Activated CD4-positive, alpha-beta T cell treated with anti-CD3 and anti-CD28 coated beads for 36 hours (primary cell): ENCODE measurements at regions not wholly inside any gene's neighbourhood (a gene's known extent, or its start where the extent isn't known, plus 50 kb on each side); places are given as distances from the start of the nearest gene placed in this dataset.

Experiments
- ATAC-seq: fragments of 200-7000 bp; cut with Tn5 transposase; one replicate; pipeline ENCODE4 v1.10.0; 2021; ENCODE audit warnings: mild to moderate bottlenecking, moderate library complexity
- CTCF ChIA-PET: fragments of 350-600 bp; sonication (Branson Sonifier 250); formaldehyde crosslinking; loops from one replicate; lab custom pipeline; 2021; ENCODE audit warnings: antibody characterized with exemption; lab: Charles Lee
- POLR2A ChIA-PET: fragments of 350-600 bp; sonication (Branson Sonifier 250); formaldehyde crosslinking; loops from one replicate; lab custom pipeline; 2021; ENCODE audit warnings: antibody characterized with exemption, inconsistent platforms; lab: Charles Lee
- DNase-seq: peaks from one replicate; pipeline ENCODE4 v3.0.0-alpha.2; 2020
- H3K27ac Mint-ChIP-seq: one replicate; pipeline ENCODE4 v1.8.0; 2021; ENCODE audit warnings: mixed read lengths
- H3K27me3 Mint-ChIP-seq: one replicate; pipeline ENCODE4 v1.8.0; 2021; ENCODE audit warnings: mixed read lengths
- H3K36me3 Mint-ChIP-seq: one replicate; pipeline ENCODE4 v1.8.0; 2021; ENCODE audit warnings: low read depth, mixed read lengths
- H3K4me1 Mint-ChIP-seq: one replicate; pipeline ENCODE4 v1.8.0; 2021; ENCODE audit warnings: mixed read lengths
- H3K4me3 Mint-ChIP-seq: one replicate; pipeline ENCODE4 v1.8.0; 2021; ENCODE audit warnings: mild to moderate bottlenecking, moderate library complexity, mixed read lengths
- H3K9me3 Mint-ChIP-seq: one replicate; pipeline ENCODE4 v1.8.0; 2021; ENCODE audit warnings: low read depth, mixed read lengths
- intact Hi-C, 2 experiments: fragments of 100-400 bp; cut with DNase I in 1 of 2; cut with micrococcal nuclease in 1 of 2; formaldehyde crosslinking; loops; one replicate each; pipeline versions ENCODE4 v1.14.2 to v1.15.1; 2022 to 2024; cut with DNase I, micrococcal nuclease

- H3K36me3 Mint-ChIP-seq = no peaks in the 10 kb centered on the region
- DNase-seq = no peak
- ChIA-PET CTCF (no interaction called here), POLR2A (no interaction called here)
- no peak overlapping the region for H3K27ac Mint-ChIP-seq
- H3K27me3 Mint-ChIP-seq = peaks cover 2% of the 10 kb centered on the region
- no peaks in the 10 kb centered on the region for H3K4me1 Mint-ChIP-seq
- no peak for ATAC-seq
- intact Hi-C loops = no loop called here
- no peak overlapping the region for H3K4me3 Mint-ChIP-seq
- no peaks in the 10 kb centered on the region for H3K9me3 Mint-ChIP-seq
Observed at GRCh38 chr4:17170131-17170530, 271.7 kb upstream of the LDB2 start.

- Mint-ChIP-seq H3K27ac (no peak overlapping the region), H3K4me1 (no peaks in the 10 kb centered on the region), H3K4me3 (no peak overlapping the region), H3K27me3 (peaks cover 2% of the 10 kb centered on the region), H3K36me3 (no peaks in the 10 kb centered on the region), H3K9me3 (no peaks in the 10 kb centered on the region)
- intact Hi-C loops = no loop called here
- ChIA-PET CTCF (no interaction called here), POLR2A (no interaction called here)
- ATAC-seq (no peak), DNase-seq (no peak)
Observed at GRCh38 chr4:17169699-17170098, 271.3 kb upstream of the LDB2 start.

DNA sequence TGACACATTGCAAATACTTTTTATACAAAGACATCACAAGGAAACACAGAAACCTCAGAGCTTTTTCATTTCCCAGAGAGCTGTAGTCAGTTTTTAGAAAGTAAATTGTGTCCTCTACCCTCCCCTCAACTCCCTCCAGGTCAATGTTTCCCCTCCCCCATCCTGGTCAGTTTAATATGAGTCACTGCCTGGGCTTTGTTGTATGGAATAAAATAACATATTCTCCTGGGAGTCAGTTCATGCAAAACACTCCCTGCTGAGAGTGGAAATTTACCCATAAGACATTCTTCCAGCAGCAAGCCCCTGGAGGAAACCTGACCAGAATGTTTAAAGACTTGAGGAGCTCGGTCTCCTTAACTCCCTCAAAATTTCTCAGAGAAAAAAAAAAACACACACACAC is 270.1 kb upstream of the LDB2 start:
- intact Hi-C loops = no loop called here
- H3K4me3 Mint-ChIP-seq = no peak overlapping the region
- H3K4me1 Mint-ChIP-seq = no peaks in the 10 kb centered on the region
- no peak for DNase-seq
- no peak overlapping the region for H3K27ac Mint-ChIP-seq
- ATAC-seq = no peak
- H3K36me3 Mint-ChIP-seq = no peaks in the 10 kb centered on the region
- H3K27me3 Mint-ChIP-seq = peaks cover 2% of the 10 kb centered on the region
- no peaks in the 10 kb centered on the region for H3K9me3 Mint-ChIP-seq
- POLR2A ChIA-PET = no interaction called here
- CTCF ChIA-PET = no interaction called here

GRCh38 chr4:17166954-17167353 is 268.5 kb upstream of the LDB2 start:
- ATAC-seq = no peak
- peaks cover 2% of the 10 kb centered on the region for H3K27me3 Mint-ChIP-seq
- H3K4me1 Mint-ChIP-seq = no peaks in the 10 kb centered on the region
- ChIA-PET POLR2A (no interaction called here), CTCF (interaction anchor here (0.7 kb wide), 1 partner anchor 449 kb away, joined by 3 read pairs; no protein-coding TSS in a partner anchor)
- H3K4me3 Mint-ChIP-seq = no peak overlapping the region
- H3K9me3 Mint-ChIP-seq = no peaks in the 10 kb centered on the region
- intact Hi-C loops = no loop called here
- H3K36me3 Mint-ChIP-seq = no peaks in the 10 kb centered on the region
- DNase-seq = no peak
- H3K27ac Mint-ChIP-seq = no peak overlapping the region

GRCh38 chr4:17165286-17165685 is 266.8 kb upstream of the LDB2 start:
- ChIA-PET CTCF (interaction anchor here (0.6 kb wide), 1 partner anchor 515 kb away, joined by 3 read pairs; no protein-coding TSS in a partner anchor), POLR2A (no interaction called here)
- H3K36me3 Mint-ChIP-seq = no peaks in the 10 kb centered on the region
- H3K4me3 Mint-ChIP-seq = no peak overlapping the region
- H3K4me1 Mint-ChIP-seq = no peaks in the 10 kb centered on the region
- intact Hi-C loops = no loop called here
- H3K9me3 Mint-ChIP-seq = no peaks in the 10 kb centered on the region
- DNase-seq (no peak), ATAC-seq (no peak)
- H3K27ac Mint-ChIP-seq = no peak overlapping the region
- H3K27me3 Mint-ChIP-seq = no peaks in the 10 kb centered on the region

- H3K4me3 Mint-ChIP-seq = no peak overlapping the region
- POLR2A ChIA-PET = no interaction called here
- H3K27me3 Mint-ChIP-seq = no peaks in the 10 kb centered on the region
- DNase-seq (no peak), ATAC-seq (no peak)
- peaks cover 2% of the 10 kb centered on the region for H3K9me3 Mint-ChIP-seq
- intact Hi-C loops = no loop called here
- H3K36me3 Mint-ChIP-seq = no peaks in the 10 kb centered on the region
- no peak overlapping the region for H3K27ac Mint-ChIP-seq
- no peaks in the 10 kb centered on the region for H3K4me1 Mint-ChIP-seq
- CTCF ChIA-PET = no interaction called here
Observed at GRCh38 chr4:17164666-17165065, 266.2 kb upstream of the LDB2 start.

DNA sequence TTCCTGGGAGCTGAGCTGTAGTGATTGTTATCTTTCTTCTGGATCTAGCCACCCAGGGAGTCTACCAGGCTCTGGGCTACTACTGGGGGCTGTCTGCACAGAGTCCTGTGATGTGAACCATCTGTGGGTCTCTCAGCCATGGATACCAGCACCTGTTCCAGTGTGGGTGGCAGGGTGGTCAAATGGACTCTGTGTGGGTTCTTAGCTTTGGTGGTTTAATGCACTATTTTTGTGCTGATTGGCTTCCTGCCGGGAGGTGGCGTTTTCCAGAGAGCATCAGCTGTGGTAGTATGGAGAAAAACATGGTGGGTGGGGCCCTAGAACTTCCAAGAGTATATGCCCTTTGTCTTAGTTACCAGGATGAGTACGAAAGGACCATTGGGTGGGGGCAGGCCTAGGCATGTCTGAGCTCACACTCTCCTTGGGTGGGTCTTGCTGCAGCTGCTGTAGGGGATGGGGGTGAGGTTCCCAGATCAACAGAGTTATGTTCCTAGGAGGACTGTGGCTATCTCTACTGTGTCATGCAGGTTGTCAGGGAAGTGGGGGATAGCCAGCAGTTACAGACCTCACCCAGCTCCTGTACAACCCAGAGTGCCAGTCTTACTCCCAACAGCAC is 264.8 kb upstream of the LDB2 start:
- ChIA-PET CTCF (no interaction called here), POLR2A (no interaction called here)
- Mint-ChIP-seq H3K27ac (no peak overlapping the region), H3K4me1 (no peaks in the 10 kb centered on the region), H3K4me3 (no peak overlapping the region), H3K27me3 (no peaks in the 10 kb centered on the region), H3K9me3 (peaks cover 3% of the 10 kb centered on the region), H3K36me3 (no peaks in the 10 kb centered on the region)
- DNase-seq (no peak), ATAC-seq (no peak)
- intact Hi-C loops = no loop called here

DNA sequence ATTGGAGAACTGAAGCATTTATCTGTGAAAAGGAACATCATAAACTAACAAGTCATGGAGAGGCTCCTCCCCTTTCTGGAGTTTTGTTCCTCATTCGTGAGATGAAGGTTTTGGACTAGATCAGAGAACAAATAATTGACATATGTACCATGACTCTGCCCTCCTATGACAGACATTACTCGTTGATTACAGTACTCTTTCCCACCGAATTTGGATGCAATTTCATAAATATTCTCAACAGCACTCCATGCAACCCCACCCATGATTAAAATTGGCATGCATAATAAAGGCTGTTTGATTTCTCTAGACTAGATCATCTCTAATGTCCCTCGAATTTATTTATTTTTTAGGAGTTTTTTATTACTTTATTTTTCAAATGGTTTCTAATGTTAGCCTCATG is 258.9 kb upstream of the LDB2 start:
- no peaks in the 10 kb centered on the region for H3K36me3 Mint-ChIP-seq
- DNase-seq (no peak), ATAC-seq (no peak)
- H3K4me3 Mint-ChIP-seq = no peak overlapping the region
- H3K27ac Mint-ChIP-seq = no peak overlapping the region
- no peaks in the 10 kb centered on the region for H3K27me3 Mint-ChIP-seq
- peaks cover 3% of the 10 kb centered on the region for H3K9me3 Mint-ChIP-seq
- ChIA-PET CTCF (no interaction called here), POLR2A (no interaction called here)
- intact Hi-C loops = no loop called here
- no peaks in the 10 kb centered on the region for H3K4me1 Mint-ChIP-seq

DNA sequence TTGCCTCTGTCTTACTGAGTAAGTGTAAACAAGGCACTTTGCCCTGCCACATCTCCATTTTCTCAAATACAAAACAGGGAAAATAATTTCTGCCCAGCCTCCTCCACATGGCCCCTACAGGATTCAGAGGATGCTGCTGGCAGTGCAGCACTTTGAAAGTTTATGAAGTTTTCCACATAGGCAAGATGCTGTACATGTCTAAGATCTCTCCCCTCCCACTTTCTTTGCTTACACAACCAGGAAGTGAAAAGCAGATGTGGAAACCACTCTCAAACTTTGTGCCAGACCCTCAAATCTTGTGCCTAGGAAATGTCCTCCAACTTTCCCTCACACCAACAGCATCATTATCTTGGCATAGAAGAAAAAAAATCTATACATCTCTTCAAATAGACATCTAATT is 257.0 kb upstream of the LDB2 start:
- H3K4me3 Mint-ChIP-seq = no peak overlapping the region
- ChIA-PET CTCF (no interaction called here), POLR2A (no interaction called here)
- DNase-seq = no peak
- H3K9me3 Mint-ChIP-seq = peaks cover 3% of the 10 kb centered on the region
- H3K27me3 Mint-ChIP-seq = no peaks in the 10 kb centered on the region
- no peak overlapping the region for H3K27ac Mint-ChIP-seq
- H3K36me3 Mint-ChIP-seq = no peaks in the 10 kb centered on the region
- no peak for ATAC-seq
- intact Hi-C loops = no loop called here
- no peaks in the 10 kb centered on the region for H3K4me1 Mint-ChIP-seq

DNA sequence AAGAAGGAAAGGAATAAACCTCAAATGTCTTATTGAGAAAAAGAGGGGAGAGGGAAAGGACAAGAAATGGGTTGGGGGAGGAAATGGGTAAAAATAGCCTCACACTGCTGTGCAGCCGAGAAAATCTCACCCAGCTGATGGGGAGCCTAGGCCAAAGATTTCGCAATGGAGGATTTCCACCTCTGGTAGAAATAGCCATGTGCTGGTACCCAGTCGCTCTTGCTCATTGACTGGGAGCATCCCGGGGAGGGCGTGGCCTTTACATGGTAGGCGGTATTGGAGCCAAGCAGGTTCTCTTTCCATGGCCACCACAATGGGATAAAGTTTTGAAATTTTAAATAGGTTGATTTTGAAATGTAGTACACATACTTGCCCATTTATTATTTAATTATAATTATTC is 255.1 kb upstream of the LDB2 start:
- no peak overlapping the region for H3K4me3 Mint-ChIP-seq
- no peaks in the 10 kb centered on the region for H3K4me1 Mint-ChIP-seq
- ATAC-seq (no peak), DNase-seq (no peak)
- H3K9me3 Mint-ChIP-seq = peaks cover 5% of the 10 kb centered on the region
- ChIA-PET CTCF (no interaction called here), POLR2A (no interaction called here)
- no peak overlapping the region for H3K27ac Mint-ChIP-seq
- H3K36me3 Mint-ChIP-seq = no peaks in the 10 kb centered on the region
- no peaks in the 10 kb centered on the region for H3K27me3 Mint-ChIP-seq
- intact Hi-C loops = no loop called here

- ATAC-seq = no peak
- Mint-ChIP-seq H3K9me3 (peaks cover 5% of the 10 kb centered on the region), H3K27ac (no peak overlapping the region), H3K4me3 (no peak overlapping the region), H3K27me3 (no peaks in the 10 kb centered on the region), H3K4me1 (no peaks in the 10 kb centered on the region), H3K36me3 (no peaks in the 10 kb centered on the region)
- intact Hi-C loops = no loop called here
- ChIA-PET CTCF (no interaction called here), POLR2A (interaction anchor here (0.7 kb wide), 1 partner anchor 51 kb away, joined by 7 read pairs; no protein-coding TSS in a partner anchor)
- DNase-seq = no peak
Observed at GRCh38 chr4:17152941-17153540, 254.6 kb upstream of the LDB2 start.

DNA sequence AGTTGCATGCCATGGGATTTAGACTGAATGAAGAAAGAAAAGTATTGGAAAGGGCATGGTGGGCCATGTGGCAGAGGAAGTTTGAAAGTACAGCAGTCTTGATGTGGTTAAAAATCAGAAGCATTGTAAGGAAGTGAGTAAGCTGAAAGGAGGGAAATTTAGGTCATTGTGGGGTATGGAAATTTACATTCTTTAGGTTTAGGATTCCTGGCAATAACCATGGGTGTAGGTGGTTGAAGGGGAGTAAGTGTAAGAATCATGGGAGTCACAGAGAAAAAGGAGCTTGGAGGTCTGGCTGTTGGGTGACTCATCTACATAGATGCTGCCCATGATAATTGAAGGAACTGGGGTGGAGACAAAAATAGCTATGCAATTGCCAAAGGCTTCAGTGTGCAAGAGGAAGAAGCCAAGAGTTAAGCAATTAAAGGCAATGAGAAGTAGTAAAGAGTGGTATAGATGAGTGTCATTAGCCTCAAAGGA is 243.8 kb upstream of the LDB2 start:
- ChIA-PET CTCF (no interaction called here), POLR2A (no interaction called here)
- ATAC-seq = no peak
- DNase-seq = no peak
- peaks cover 4% of the 10 kb centered on the region for H3K4me1 Mint-ChIP-seq
- H3K27ac Mint-ChIP-seq = no peak overlapping the region
- H3K9me3 Mint-ChIP-seq = peaks cover 8% of the 10 kb centered on the region
- H3K36me3 Mint-ChIP-seq = no peaks in the 10 kb centered on the region
- no peak overlapping the region for H3K4me3 Mint-ChIP-seq
- no peaks in the 10 kb centered on the region for H3K27me3 Mint-ChIP-seq
- intact Hi-C loops = no loop called here
